EL (cell line): ENCODE measurements at regions not wholly inside any gene's neighbourhood (a gene's known extent, or its start where the extent isn't known, plus 50 kb on each side); places are given as distances from the start of the nearest gene placed in this dataset.
"Not testable (repeated sequence)": the region's sequence is repeated elsewhere in the genome, so short reads cannot be mapped to it uniquely, and the experiment has no call there.

Experiments
- DNase-seq: peaks from one replicate; pipeline ENCODE4 v3.0.0-alpha.2; 2016

- DNase-seq = not testable (repeated sequence)
Observed at GRCh38 chr1:120232834-120233660, 56.7 kb upstream of the SEC22B start.

GRCh38 chr1:120229835-120230234 is 53.5 kb upstream of the SEC22B start:
- DNase-seq = not testable (repeated sequence)
